H1 (cell line): ENCODE measurements at regions not wholly inside any gene's neighbourhood (a gene's known extent, or its start where the extent isn't known, plus 50 kb on each side); places are given as distances from the start of the nearest gene placed in this dataset.
A peak's percentile ranks its signal among the peaks of the same experiment; 100 is the strongest.

Experiments
- CTCF ChIA-PET: fragments of 300-600 bp; sonication (Branson Sonifier 250); formaldehyde crosslinking; loops from one replicate; lab custom pipeline; 2021; ENCODE audit not compliant: partially characterized antibody; lab: Charles Lee
- POLR2A ChIA-PET: fragments of 300-600 bp; sonication (Branson Sonifier 250); formaldehyde crosslinking; loops from one replicate; lab custom pipeline; 2021; ENCODE audit warnings: inconsistent platforms; ENCODE audit not compliant: partially characterized antibody; lab: Charles Lee
- DNase-seq, 2 experiments: peaks; one replicate each; pipeline versions ENCODE4 v3.0.0 to v3.0.0-alpha.2; 2010 to 2022; ENCODE audit warnings: low spot score in 2 of 2, low read depth in 1 of 2, mixed read lengths in 1 of 2
- FAIRE-seq: peaks from 2 replicates; lab custom pipeline; 2011; peaks lifted over from hg19 to GRCh38; lab: Jason Lieb, UNC
- H2AFZ ChIP-seq: 2 replicates; pipeline ENCODE4 v1.8.1; 2012; ENCODE audit warnings: low read length, inconsistent platforms
- H2AK5ac ChIP-seq: 2 replicates; pipeline ENCODE4 v1.6.1; 2013; ENCODE audit warnings: low read depth, low read length
- H2BK120ac ChIP-seq: replicated peaks from 2 replicates; pipeline ENCODE3; 2013; ENCODE audit warnings: low read depth, low read length, inconsistent platforms
- H2BK12ac ChIP-seq: 2 replicates; pipeline ENCODE4 v1.6.1; 2013; ENCODE audit warnings: low read depth, low read length
- H2BK15ac ChIP-seq: 2 replicates; pipeline ENCODE4 v1.6.1; 2013; ENCODE audit warnings: low read length
- H2BK20ac ChIP-seq: 2 replicates; pipeline ENCODE4 v1.6.1; 2013; ENCODE audit warnings: low read length
- H2BK5ac ChIP-seq: 2 replicates; pipeline ENCODE4 v1.6.1; 2013; ENCODE audit warnings: low read depth, low read length
- H3K14ac ChIP-seq: 2 replicates; pipeline ENCODE4 v1.6.1; 2013; ENCODE audit warnings: inconsistent platforms; ENCODE audit not compliant: insufficient read length
- H3K18ac ChIP-seq: 2 replicates; pipeline ENCODE4 v1.6.1; 2013; ENCODE audit warnings: low read length; ENCODE audit errors: extremely low read depth
- H3K23ac ChIP-seq: 2 replicates; pipeline ENCODE4 v1.6.1; 2013; ENCODE audit warnings: inconsistent platforms; ENCODE audit not compliant: insufficient read length
- H3K23me2 ChIP-seq: 2 replicates; pipeline ENCODE4 v1.6.1; 2013; ENCODE audit warnings: low read depth, low read length
- H3K27ac ChIP-seq: 2 replicates; pipeline ENCODE4 v1.6.1; 2011; ENCODE audit warnings: low read depth, low read length, inconsistent platforms
- H3K27me3 ChIP-seq, 4 experiments: replicated peaks in 1 of 4; 1 replicate in 1 of 4; 2 replicates in 3 of 4; pipeline versions ENCODE4 v1.6.1 to v1.8.1; 2011 to 2013; ENCODE audit warnings: low read length in 3 of 4, mild to moderate bottlenecking in 3 of 4, inconsistent platforms in 2 of 4, mixed read lengths in 2 of 4, moderate library complexity in 1 of 4; ENCODE audit not compliant: control insufficient read depth in 3 of 4, insufficient read depth in 3 of 4; ENCODE audit errors: extremely low read depth in 1 of 4
- H3K36me3 ChIP-seq, 4 experiments: 2 replicates each; pipeline versions ENCODE4 v1.6.1 to v1.8.1; 2011 to 2013; ENCODE audit warnings: mild to moderate bottlenecking in 4 of 4, low read length in 3 of 4, moderate library complexity in 2 of 4, control low read depth in 1 of 4, inconsistent platforms in 1 of 4; ENCODE audit not compliant: insufficient read depth in 4 of 4, control insufficient read depth in 2 of 4
- H3K4ac ChIP-seq: replicated peaks from 2 replicates; pipeline ENCODE3; 2013; ENCODE audit warnings: low read length, low read depth, mixed read lengths, inconsistent platforms; ENCODE audit not compliant: insufficient read length
- H3K4me1 ChIP-seq, 4 experiments: replicated peaks in 1 of 4; 1 replicate in 1 of 4; 2 replicates in 3 of 4; pipeline versions ENCODE4 v1.6.1 to v1.8.1; 2011 to 2013; ENCODE audit warnings: low read length in 3 of 4, inconsistent platforms in 2 of 4, mixed read lengths in 1 of 4; ENCODE audit not compliant: insufficient read depth in 4 of 4, control insufficient read depth in 3 of 4
- H3K4me2 ChIP-seq, 2 experiments: 2 replicates each; pipeline versions ENCODE4 v1.6.1 to v1.8.1; 2011 to 2013; ENCODE audit warnings: low read depth in 2 of 2, low read length in 2 of 2, control low read depth in 1 of 2, inconsistent platforms in 1 of 2, mild to moderate bottlenecking in 1 of 2; ENCODE audit not compliant: insufficient read depth in 1 of 2
- H3K4me3 ChIP-seq, 4 experiments: fragments of 200-600, 300-600 bp in 1 of 4; sonication (generic), shearing (Covaris generic), sonication (Bioruptor Twin) in 1 of 4; 2 replicates each; pipeline versions ENCODE4 v1.5.1 to v1.8.1; 2011 to 2016; ENCODE audit warnings: low read length in 4 of 4, low read depth in 3 of 4, control low read depth in 2 of 4, inconsistent platforms in 2 of 4, mild to moderate bottlenecking in 2 of 4, mixed read lengths in 1 of 4, moderate library complexity in 1 of 4; ENCODE audit not compliant: insufficient read depth in 2 of 4; ENCODE audit errors: extremely low read depth in 1 of 4
- H3K56ac ChIP-seq: replicated peaks from 2 replicates; pipeline ENCODE3; 2013; ENCODE audit warnings: low read depth, mild to moderate bottlenecking, mixed read lengths, low read length, inconsistent platforms; ENCODE audit not compliant: insufficient read length
- H3K79me1 ChIP-seq: 2 replicates; pipeline ENCODE4 v1.6.1; 2013; ENCODE audit warnings: low read depth, low read length, control low read depth
- H3K79me2 ChIP-seq, 2 experiments: 2 replicates each; pipeline versions ENCODE4 v1.6.1 to v1.8.1; 2012 to 2013; ENCODE audit warnings: low read length in 2 of 2, mild to moderate bottlenecking in 2 of 2, inconsistent platforms in 1 of 2; ENCODE audit not compliant: insufficient read depth in 2 of 2, control insufficient read depth in 1 of 2
- H3K9ac ChIP-seq, 4 experiments: replicated peaks in 1 of 4; 1 replicate in 1 of 4; 2 replicates in 3 of 4; pipeline versions ENCODE4 v1.6.1 to v1.8.1; 2011 to 2013; ENCODE audit warnings: low read depth in 3 of 4, low read length in 3 of 4, control low read depth in 2 of 4, mild to moderate bottlenecking in 2 of 4, moderate library complexity in 2 of 4, inconsistent platforms in 1 of 4; ENCODE audit errors: extremely low read depth in 1 of 4
- H3K9me3 ChIP-seq, 2 experiments: 2 replicates each; pipeline versions ENCODE4 v1.6.1 to v1.8.1; 2012 to 2013; ENCODE audit warnings: mild to moderate bottlenecking in 2 of 2, moderate library complexity in 2 of 2, control low read depth in 1 of 2, inconsistent platforms in 1 of 2, low read depth in 1 of 2, low read length in 1 of 2, mixed read lengths in 1 of 2; ENCODE audit not compliant: insufficient read depth in 2 of 2
- H4K20me1 ChIP-seq, 2 experiments: replicated peaks in 1 of 2; 2 replicates each; pipeline versions ENCODE3 to v1.8.1; 2011 to 2013; ENCODE audit warnings: inconsistent platforms in 2 of 2, low read length in 2 of 2, mild to moderate bottlenecking in 1 of 2; ENCODE audit not compliant: insufficient read depth in 2 of 2, control insufficient read depth in 1 of 2
- H4K5ac ChIP-seq: 2 replicates; pipeline ENCODE4 v1.6.1; 2013; ENCODE audit warnings: low read length, low read depth, mixed read lengths, inconsistent platforms; ENCODE audit not compliant: insufficient read length
- H4K8ac ChIP-seq: 2 replicates; pipeline ENCODE4 v1.8.0; 2013; ENCODE audit warnings: mild to moderate bottlenecking, moderate library complexity, low read length, inconsistent platforms; ENCODE audit not compliant: insufficient read depth; ENCODE audit errors: extremely low read depth
- H4K91ac ChIP-seq: replicated peaks from 2 replicates; pipeline ENCODE3; 2013; ENCODE audit warnings: low read length, mixed read lengths, inconsistent platforms; ENCODE audit not compliant: insufficient read length
- ASH2L ChIP-seq: fragments of 200-600, 300-600 bp; sonication (generic); IDR thresholded peaks from one replicate; pipeline ENCODE4 v1.7.1; 2017; ENCODE audit warnings: low read length
- CBX8 ChIP-seq: fragments of 300-800, 300-1000 bp; sonication (generic); IDR thresholded peaks from 2 replicates; pipeline ENCODE4 v1.7.1; 2016; ENCODE audit warnings: low read depth, low read length, borderline replicate concordance
- CREB1 ChIP-seq: IDR thresholded peaks from 2 replicates; pipeline ENCODE4 v1.6.1; 2012; ENCODE audit warnings: inconsistent platforms
- CTBP2 ChIP-seq: IDR thresholded peaks from 2 replicates; pipeline ENCODE4 v1.7.0; 2011; ENCODE audit warnings: borderline replicate concordance, mild to moderate bottlenecking, moderate library complexity, mixed read lengths, low read length; ENCODE audit not compliant: insufficient read depth, insufficient read length
- FOSL1 ChIP-seq: IDR thresholded peaks from 2 replicates; pipeline ENCODE4 v1.6.1; 2011; ENCODE audit warnings: mild to moderate bottlenecking, low read depth, low read length, moderate library complexity; ENCODE audit not compliant: insufficient read depth
- RNF2 ChIP-seq: fragments of 200-900, 300-1000 bp; sonication (generic); IDR thresholded peaks from 2 replicates; pipeline ENCODE4 v1.7.1; 2016; ENCODE audit warnings: borderline replicate concordance, low read depth, mild to moderate bottlenecking, antibody characterized with exemption, low read length; ENCODE audit not compliant: poor library complexity, severe bottlenecking; ENCODE audit errors: missing control alignments
- SIN3A ChIP-seq, 2 experiments: IDR thresholded peaks in 1 of 2; conservative IDR thresholded peaks in 1 of 2; 2 replicates each; pipeline ENCODE4 v1.6.1; 2011 to 2012; ENCODE audit warnings: low read length in 2 of 2, improper control_type of control experiment in 1 of 2, low read depth in 1 of 2, mild to moderate bottlenecking in 1 of 2
- SIRT6 ChIP-seq: IDR thresholded peaks from one replicate; pipeline ENCODE4 v1.7.1; 2012; ENCODE audit warnings: low read length, inconsistent platforms
- SRF ChIP-seq: IDR thresholded peaks from 2 replicates; pipeline ENCODE4 v1.6.1; 2011; ENCODE audit warnings: mild to moderate bottlenecking, low read depth, low read length, moderate library complexity
- TAF1 ChIP-seq: IDR thresholded peaks from 2 replicates; pipeline ENCODE4 v1.6.1; 2011; ENCODE audit warnings: mild to moderate bottlenecking, low read depth, low read length
- TCF12 ChIP-seq: IDR thresholded peaks from 2 replicates; pipeline ENCODE4 v1.6.1; 2011; ENCODE audit warnings: low read depth, mild to moderate bottlenecking, low read length
- USF2 ChIP-seq: IDR thresholded peaks from 2 replicates; pipeline ENCODE4 v1.6.1; 2011; ENCODE audit warnings: low read length, improper control_type of control experiment
- WGBS, 2 experiments: shearing (Covaris generic) in 1 of 2; methylation state at CpG; one replicate each; pipeline versions ENCODE4 v1.1.6 to v1.1.7; 2013 to 2015; ENCODE audit warnings: low lambda C conversion rate in 2 of 2, mixed read lengths in 2 of 2, inconsistent platforms in 1 of 2, low coverage in 1 of 2, missing lambda C conversion rate in 1 of 2; ENCODE audit not compliant: insufficient replicate concordance in 2 of 2, insufficient coverage in 1 of 2, insufficient read length in 1 of 2; ENCODE audit errors: extremely low coverage in 1 of 2, missing lambda C conversion rate in 1 of 2; 5-methylcytosine and 5-hydroxymethylcytosine counted together
- TF ChIP-seq, protein P1 (sequence below): IDR thresholded peaks from 2 replicates; pipeline ENCODE4 v1.6.1; 2012; ENCODE audit warnings: inconsistent platforms

GRCh38 chr13:89966524-89966923 is 1381.0 kb upstream of the MIR17HG start:
- 93% methylated on average over 5 of the region's 5 CpGs; no CpG with 5 or more reads in 1 of the 2 experiments for WGBS, 2 experiments
- Histone ChIP-seq H3K79me2 (no peaks in the 10 kb centered on the region), H3K18ac (no peak overlapping the region), H2BK15ac (no peak overlapping the region), H2BK12ac (no peak overlapping the region), H3K27ac (no peak overlapping the region), H3K4me2 (no peak overlapping the region), H4K5ac (no peak overlapping the region), H2BK120ac (no peak overlapping the region), H3K9ac (no peak overlapping the region), H3K27me3 (no peaks in the 10 kb centered on the region), H4K8ac (no peak overlapping the region), H2AFZ (peak overlapping the region; percentile 36; the same call in 1 of the 2 replicates), H4K91ac (no peak overlapping the region), H3K56ac (no peak overlapping the region), H2BK20ac (no peak overlapping the region), H3K9me3 (no peaks in the 10 kb centered on the region), H4K20me1 (no peaks in the 10 kb centered on the region), H2BK5ac (no peak overlapping the region), H3K36me3 (no peaks in the 10 kb centered on the region), H3K4ac (no peak overlapping the region), H3K4me3 (no peak overlapping the region), H3K23me2 (0 out of 2 replicates have a peak, but pooled peaks cover 3% of the 10 kb centered on the region), H3K4me1 (no peaks in the 10 kb centered on the region), H2AK5ac (no peak overlapping the region), H3K14ac (no peak overlapping the region), H3K23ac (no peak overlapping the region), H3K79me1 (no peaks in the 10 kb centered on the region)
- DNase-seq (no peak), FAIRE-seq (no peak)
- ChIA-PET POLR2A (no interaction called here), CTCF (no interaction called here)
- TF ChIP-seq CREB1 (no peak), SRF (no peak), ASH2L (no peak), TCF12 (no peak), FOSL1 (no peak), SIRT6 (no peak), CTBP2 (no peak), CBX8 (no peak), TAF1 (no peak), USF2 (no peak), SIN3A (conservative IDR thresholded peaks at IDR 0.05 in 1 of 2, IDR thresholded peaks at IDR 0.05 in 1 of 2; ENCODE audit: low read depth in 1 of 2, low read length in 2 of 2) (no peak), RNF2 (no peak)
- TF ChIP-seq, protein P1, sequence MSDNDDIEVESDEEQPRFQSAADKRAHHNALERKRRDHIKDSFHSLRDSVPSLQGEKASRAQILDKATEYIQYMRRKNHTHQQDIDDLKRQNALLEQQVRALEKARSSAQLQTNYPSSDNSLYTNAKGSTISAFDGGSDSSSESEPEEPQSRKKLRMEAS: no peak
